ENCODE measurements at regions not wholly inside any gene's neighbourhood (a gene's known extent, or its start where the extent isn't known, plus 50 kb on each side); places are given as distances from the start of the nearest gene placed in this dataset.
A peak's percentile ranks its signal among the peaks of the same experiment; 100 is the strongest.

GRCh38 chr1:22217811-22218460 is 75.0 kb upstream of the WNT4 start:
- in situ Hi-C loops (cut with MboI; ENCODE audit: low pct_unique_long_range_greater_than_20kb, low sequenced_read_pairs), result no loop called here
- no peak for DNase-seq

- DNase-seq, result no peak
- in situ Hi-C loops (cut with MboI; ENCODE audit: low pct_unique_long_range_greater_than_20kb, low sequenced_read_pairs), result no loop called here
Measured at GRCh38 chr1:22218618-22219250, 75.8 kb upstream of the WNT4 start.

DNA sequence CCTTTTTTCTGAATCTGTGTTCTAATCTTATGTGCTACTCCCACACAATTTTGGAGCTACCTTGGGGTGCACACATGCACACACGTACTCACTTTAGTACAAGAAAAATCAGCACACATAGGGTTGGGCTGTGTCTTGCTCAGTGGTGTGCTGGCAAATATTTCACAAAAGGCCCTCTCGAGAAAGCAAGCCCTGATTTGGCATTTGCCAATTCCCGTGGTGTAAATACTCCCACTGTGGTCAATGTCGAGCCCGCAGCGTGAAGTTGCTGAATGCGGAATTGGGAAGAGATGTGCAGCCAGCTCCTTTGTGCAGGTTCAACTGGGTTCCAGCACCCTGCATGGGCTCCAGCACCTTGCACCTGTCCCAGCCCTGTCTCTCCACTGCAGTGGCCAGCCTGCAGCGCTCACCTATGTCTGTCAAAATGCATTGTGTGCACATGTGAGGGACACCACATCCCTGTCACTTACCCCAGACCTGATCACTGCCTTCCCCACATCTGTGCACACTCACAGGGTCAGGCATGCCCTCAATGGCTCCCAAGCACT is 78.4 kb upstream of the WNT4 start:
- DNase-seq, result no peak
- in situ Hi-C loops (cut with MboI; ENCODE audit: low pct_unique_long_range_greater_than_20kb, low sequenced_read_pairs), result no loop called here

- in situ Hi-C loops (cut with MboI; ENCODE audit: low pct_unique_long_range_greater_than_20kb, low sequenced_read_pairs), result no loop called here
- DNase-seq, result no peak
Measured at GRCh38 chr1:22222723-22223122, 79.8 kb upstream of the WNT4 start.

DNA sequence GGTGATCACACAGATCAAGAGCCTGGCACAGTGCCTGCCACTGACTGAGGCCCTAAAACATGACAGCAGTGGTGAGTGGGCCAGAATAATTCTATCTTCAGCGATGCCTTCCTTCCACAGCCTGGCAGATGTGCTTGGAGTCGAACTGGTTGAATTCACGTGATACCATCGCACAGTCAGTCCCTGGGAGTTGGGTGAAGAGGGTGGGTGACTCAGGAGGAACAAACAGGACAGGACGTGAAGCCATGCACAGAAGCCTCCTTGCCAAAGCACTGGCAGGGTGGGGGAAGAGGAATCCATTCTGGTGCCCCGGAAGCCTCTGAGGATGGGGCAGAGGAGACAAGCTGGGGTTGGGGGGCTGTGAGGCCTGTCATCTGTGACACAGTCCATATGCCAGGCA is 80.3 kb upstream of the WNT4 start:
- in situ Hi-C loops (cut with MboI; ENCODE audit: low pct_unique_long_range_greater_than_20kb, low sequenced_read_pairs), result no loop called here
- DNase-seq, result no peak

DNA sequence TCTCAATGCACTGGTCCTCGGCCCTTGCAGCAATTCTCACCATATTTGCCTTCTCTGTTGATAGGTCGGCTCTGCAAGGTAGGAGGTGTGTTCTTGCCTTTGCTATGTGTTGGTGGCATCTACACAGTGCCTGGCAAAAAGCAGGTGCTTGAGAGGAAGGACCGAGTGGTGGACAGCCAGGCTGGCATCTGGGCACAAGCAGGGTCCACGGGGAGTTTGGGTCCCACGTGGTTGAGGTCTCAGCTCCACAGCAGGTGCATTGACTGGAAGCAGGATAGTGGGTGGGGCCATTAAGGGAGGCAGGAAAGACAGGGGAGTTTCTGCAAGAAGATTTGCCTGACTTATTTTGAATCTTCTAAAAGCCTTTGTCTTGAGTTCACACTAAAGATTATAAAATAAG is 81.2 kb upstream of the WNT4 start:
- in situ Hi-C loops (cut with MboI; ENCODE audit: low pct_unique_long_range_greater_than_20kb, low sequenced_read_pairs), result no loop called here
- no peak for DNase-seq

DNA sequence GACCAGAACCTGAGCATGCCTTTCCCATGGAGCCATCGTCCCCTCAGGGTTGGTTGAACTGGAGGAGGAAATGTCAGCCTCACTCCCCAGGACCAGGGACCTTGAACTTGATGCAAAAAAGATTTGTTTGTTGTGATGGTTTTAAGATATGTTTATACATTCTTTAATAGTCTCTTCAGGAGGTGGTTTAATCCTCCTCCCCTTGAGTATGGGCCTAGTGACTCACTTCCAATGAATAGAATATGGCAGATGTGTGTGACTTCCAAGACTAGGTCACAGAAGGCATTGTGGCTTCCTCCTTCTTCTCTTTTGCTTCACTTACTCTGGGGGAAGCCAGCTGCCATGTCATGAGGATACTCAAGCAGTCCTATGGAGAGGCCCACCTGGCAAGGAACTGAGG is 81.7 kb upstream of the WNT4 start:
- DNase-seq, result no peak
- in situ Hi-C loops (cut with MboI; ENCODE audit: low pct_unique_long_range_greater_than_20kb, low sequenced_read_pairs), result no loop called here

- in situ Hi-C loops (cut with MboI; ENCODE audit: low pct_unique_long_range_greater_than_20kb, low sequenced_read_pairs), result no loop called here
- peak; percentile 31 for DNase-seq
Measured at GRCh38 chr1:22225858-22226589, 83.1 kb upstream of the WNT4 start.

- no peak for DNase-seq
- in situ Hi-C loops (cut with MboI; ENCODE audit: low pct_unique_long_range_greater_than_20kb, low sequenced_read_pairs), result no loop called here
Measured at GRCh38 chr1:22228074-22228473, 85.2 kb upstream of the WNT4 start.

DNA sequence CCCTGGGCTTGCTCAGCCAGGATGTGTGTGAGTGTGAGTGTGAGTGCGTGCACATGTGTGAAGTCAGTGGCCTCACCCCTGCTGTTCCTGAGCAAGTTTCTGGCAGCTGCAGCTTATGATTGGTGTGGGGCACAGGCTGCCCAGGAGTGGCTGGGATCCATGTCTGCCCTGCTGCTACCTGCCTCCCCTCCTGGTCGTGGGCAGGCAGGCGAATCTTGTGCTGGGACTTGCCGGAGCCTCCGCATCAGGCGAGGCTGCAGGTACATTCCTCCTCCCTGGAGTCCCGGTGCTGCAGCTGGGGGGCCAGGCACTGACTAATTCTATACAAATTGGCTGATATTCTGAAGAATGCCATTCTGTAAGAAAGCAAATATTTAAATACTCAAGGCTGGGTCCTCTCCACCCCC is 85.6 kb upstream of the WNT4 start:
- no peak for DNase-seq
- in situ Hi-C loops (cut with MboI; ENCODE audit: low pct_unique_long_range_greater_than_20kb, low sequenced_read_pairs), result no loop called here

- DNase-seq, result no peak
- in situ Hi-C loops (cut with MboI; ENCODE audit: low pct_unique_long_range_greater_than_20kb, low sequenced_read_pairs), result no loop called here
Measured at GRCh38 chr1:22229379-22229778, 86.5 kb upstream of the WNT4 start.

DNA sequence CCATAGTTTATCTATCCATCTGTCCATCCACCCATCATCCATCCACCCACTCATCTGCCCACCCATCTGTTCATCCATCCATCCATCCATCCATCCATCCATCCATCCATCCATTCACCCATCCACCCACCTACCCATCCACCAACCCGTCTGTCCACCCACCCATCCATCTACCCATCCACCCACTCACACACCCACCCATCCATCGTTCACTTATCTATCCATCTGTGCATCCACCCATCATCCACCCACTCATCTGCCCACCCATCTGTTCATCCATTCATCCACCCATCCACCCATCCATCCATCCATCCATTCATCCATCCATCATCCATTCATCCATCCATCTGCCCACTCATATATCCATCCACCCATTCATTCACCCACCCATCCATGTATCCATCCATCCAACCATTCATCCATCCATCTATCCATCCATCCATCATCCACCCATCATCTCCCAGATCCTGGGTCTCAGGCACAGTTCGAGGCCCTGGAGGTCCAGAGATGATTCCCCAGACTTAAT is 88.2 kb upstream of the WNT4 start:
- no peak for DNase-seq
- in situ Hi-C loops (cut with MboI; ENCODE audit: low pct_unique_long_range_greater_than_20kb, low sequenced_read_pairs), result no loop called here

DNA sequence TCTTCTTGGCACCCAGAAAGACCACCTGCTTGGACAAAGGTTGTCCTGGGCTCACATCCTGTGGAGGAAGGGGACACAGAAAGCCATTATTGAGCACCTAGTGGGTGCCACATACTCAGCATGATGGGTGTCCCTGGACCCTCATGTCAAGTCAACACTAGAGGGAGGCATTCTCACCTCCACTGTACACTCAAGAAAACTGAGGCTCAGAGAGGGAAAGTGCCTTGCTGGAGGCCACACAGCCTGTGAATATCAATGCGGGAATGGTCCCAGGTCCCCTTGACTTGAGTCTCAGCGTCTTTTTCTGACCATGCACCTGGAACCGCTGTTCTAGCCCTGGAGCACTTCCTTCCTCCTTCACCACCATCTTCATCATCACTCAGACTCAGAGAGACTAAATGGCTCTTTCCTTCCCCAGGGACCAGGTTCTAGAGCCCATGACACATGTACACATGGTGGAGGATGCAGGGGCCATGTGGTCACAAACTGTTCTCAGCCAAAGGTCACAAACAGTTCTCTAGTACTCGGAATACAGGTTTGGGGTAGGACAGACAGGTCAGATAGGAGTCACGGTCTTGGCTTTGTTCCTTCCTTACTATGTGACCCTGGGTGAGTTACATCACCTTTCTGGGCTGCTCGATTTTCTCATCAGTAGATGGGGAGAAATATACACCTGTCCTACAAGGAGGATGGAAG is 89.2 kb upstream of the WNT4 start:
- DNase-seq, result no peak
- in situ Hi-C loops (cut with MboI; ENCODE audit: low pct_unique_long_range_greater_than_20kb, low sequenced_read_pairs), result no loop called here

DNA sequence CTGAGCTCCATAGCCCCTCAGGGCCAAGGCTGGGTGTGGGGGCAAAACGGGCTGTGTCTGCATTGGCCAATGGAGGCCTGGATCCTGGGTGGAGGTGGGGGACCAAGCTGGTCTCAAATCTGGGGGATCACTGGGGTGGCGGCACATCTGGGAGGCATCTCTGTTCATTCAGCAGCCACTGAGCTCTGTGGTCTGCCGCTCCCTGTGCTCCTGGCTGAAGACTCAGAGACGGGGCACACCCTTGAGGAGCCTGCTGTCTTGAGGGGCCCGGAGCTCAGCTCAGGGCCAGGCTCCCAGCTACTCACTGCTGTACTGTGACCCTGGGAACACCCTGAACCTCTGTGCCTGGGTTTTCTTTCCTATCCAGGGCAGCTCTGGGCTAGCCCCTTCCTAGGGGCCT is 90.3 kb upstream of the WNT4 start:
- in situ Hi-C loops (cut with MboI; ENCODE audit: low pct_unique_long_range_greater_than_20kb, low sequenced_read_pairs), result no loop called here
- DNase-seq, result no peak

- in situ Hi-C loops (cut with MboI; ENCODE audit: low pct_unique_long_range_greater_than_20kb, low sequenced_read_pairs), result no loop called here
- no peak for DNase-seq
Measured at GRCh38 chr1:22234476-22235030, 91.7 kb upstream of the WNT4 start.

DNA sequence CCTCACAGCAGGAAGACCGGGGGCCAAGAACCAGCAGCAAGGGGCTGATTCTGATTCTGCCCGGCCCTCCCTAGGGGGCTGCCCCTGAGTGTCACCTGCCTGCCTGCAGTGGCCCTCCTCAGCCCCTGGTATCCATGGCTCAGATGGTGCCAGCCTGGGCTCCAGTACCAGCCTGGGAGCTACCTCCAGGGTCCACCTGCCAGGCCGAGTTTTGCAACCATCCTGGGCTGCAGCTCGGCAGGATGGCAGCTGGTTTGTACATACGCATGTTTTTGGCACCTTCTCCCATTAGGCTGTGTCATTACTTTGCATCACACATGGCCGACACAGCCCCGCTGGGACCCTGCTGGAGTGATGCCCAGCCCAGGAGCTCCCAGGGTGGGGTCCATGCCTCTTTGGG is 93.3 kb upstream of the WNT4 start:
- DNase-seq, result no peak

DNA sequence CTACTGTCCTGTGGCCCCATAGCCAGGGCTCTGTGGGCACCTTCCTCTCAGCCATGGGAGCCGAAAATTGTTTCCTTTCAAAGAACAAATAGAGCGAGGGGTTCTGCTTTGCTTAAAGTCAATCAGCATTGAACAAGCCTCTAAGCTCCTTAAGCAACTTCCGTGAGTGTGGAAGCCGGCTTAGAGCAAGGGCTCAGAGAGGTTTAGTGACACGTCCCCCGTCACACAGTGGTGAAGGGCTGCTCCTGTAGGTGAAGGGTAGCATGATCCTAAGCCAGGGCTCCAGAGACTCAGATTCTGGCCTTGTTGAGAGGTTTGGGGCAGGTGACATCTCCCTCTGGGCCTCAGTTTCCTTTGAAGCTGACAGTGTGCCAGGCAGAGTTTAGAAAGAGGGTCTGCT is 94.0 kb upstream of the WNT4 start:
- in situ Hi-C loops (cut with MboI; ENCODE audit: low pct_unique_long_range_greater_than_20kb, low sequenced_read_pairs), result no loop called here
- no peak for DNase-seq

More for the DNA sequence above, 93.3 kb upstream of the WNT4 start:
- in situ Hi-C loops (cut with MboI; ENCODE audit: low pct_unique_long_range_greater_than_20kb, low sequenced_read_pairs), result no loop called here

DNA sequence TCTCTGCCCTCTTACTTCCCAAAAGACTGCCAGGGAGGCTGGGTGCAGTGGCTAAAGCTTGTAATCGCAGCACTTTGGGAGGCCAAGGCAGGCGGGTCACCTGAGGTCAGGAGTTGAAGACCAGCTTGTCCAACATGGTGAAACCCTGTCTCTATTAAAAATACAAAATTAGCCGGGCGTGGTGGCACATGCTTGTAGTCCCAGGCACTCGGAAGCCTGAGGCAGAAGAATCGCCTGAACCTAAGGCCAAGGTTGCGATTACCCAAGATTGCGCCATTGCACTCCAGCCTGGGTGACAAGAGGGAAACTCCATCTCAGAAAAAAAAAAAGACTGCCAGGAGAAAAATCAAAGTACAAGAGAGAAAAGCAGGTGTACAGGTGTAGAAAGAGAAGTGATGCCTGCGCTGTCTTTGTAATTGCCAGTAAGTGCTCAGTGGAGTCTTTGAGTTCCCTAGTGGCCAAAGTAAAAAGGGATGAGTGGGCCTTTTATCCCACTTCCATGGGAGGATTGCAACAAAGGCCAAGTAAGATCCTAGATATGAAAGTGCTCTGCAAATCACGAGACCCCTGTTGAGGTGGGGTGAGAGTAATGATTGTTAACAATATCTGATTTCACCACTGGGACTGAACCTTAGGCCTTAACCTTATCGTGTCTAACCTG is 94.7 kb upstream of the WNT4 start:
- no peak for DNase-seq
- in situ Hi-C loops (cut with MboI; ENCODE audit: low pct_unique_long_range_greater_than_20kb, low sequenced_read_pairs), result no loop called here

Data from KBM-7 (cell line).